ENCODE measurements at regions not wholly inside any gene's neighbourhood (a gene's known extent, or its start where the extent isn't known, plus 50 kb on each side); places are given as distances from the start of the nearest gene placed in this dataset.

- peaks cover 0 to 2% (median 2%) of the 10 kb centered on the region in 3 donors for H3K27me3 Mint-ChIP-seq (ENCODE audit: low read depth in 3 of 3)
- no peak overlapping the region for H3K4me2 ChIP-seq (replicated peaks; ENCODE audit: extremely low read depth, low read length, poor library complexity, severe bottlenecking)
- H3K9me3 ChIP-seq (replicated peaks in 1 of 2; ENCODE audit: control insufficient read depth in 1 of 2, insufficient read depth in 1 of 2, low read length in 2 of 2): no peaks in the 10 kb centered on the region
- H3K4me3 Mint-ChIP-seq: no peak overlapping the region
- no peak overlapping the region for H3K4me3 ChIP-seq (replicated peaks in 1 of 3; ENCODE audit: low read depth in 2 of 3, low read length in 3 of 3)
- TF ChIP-seq CTCF (IDR thresholded peaks at IDR 0.05): no peak
- H3K27ac ChIP-seq (ENCODE audit: low read depth in 1 of 2, low read length in 2 of 2): no peak overlapping the region
- 92% methylated on average over 3 of the region's 5 CpGs for WGBS (ENCODE audit: insufficient coverage)
- H3K4me1 ChIP-seq (ENCODE audit: control insufficient read depth in 1 of 2, insufficient read depth in 2 of 2, low read length in 2 of 2): no peaks in the 10 kb centered on the region
- peaks cover 0 to 2% of the 10 kb centered on the region in 2 donors for H3K27me3 ChIP-seq (ENCODE audit: control insufficient read depth in 2 of 2, insufficient read depth in 2 of 2, low read length in 2 of 2)
- H3K36me3 Mint-ChIP-seq: no peaks in the 10 kb centered on the region
- no peaks in the 10 kb centered on the region for H4K20me1 ChIP-seq (ENCODE audit: insufficient read depth, low read length)
- H3K4me1 Mint-ChIP-seq: no peaks in the 10 kb centered on the region
- no peak overlapping the region for H2AFZ ChIP-seq (ENCODE audit: insufficient read depth, low read depth, low read length, poor library complexity, severe bottlenecking)
- H3K27ac Mint-ChIP-seq: no peak overlapping the region
- intact Hi-C loops (cut with micrococcal nuclease): no loop called here
- no peak overlapping the region for H3K9ac ChIP-seq (ENCODE audit: insufficient read depth, low read length, poor library complexity, severe bottlenecking)
- H3K36me3 ChIP-seq (replicated peaks in 1 of 2; ENCODE audit: control insufficient read depth in 1 of 2, insufficient read depth in 2 of 2, low read length in 2 of 2): no peaks in the 10 kb centered on the region
- no peaks in the 10 kb centered on the region for H3K79me2 ChIP-seq (ENCODE audit: insufficient read depth, low read length)
- no peaks in the 10 kb centered on the region for H3K9me3 Mint-ChIP-seq
- DNase-seq: no peak
Measured at GRCh38 chr1:119314001-119314796, 54.4 kb upstream of the HAO2 start.

GRCh38 chr1:119316870-119317416 is 51.6 kb upstream of the HAO2 start:
- no peak for DNase-seq
- no peak overlapping the region for H3K27ac ChIP-seq (ENCODE audit: low read depth in 1 of 2, low read length in 2 of 2)
- H3K4me3 ChIP-seq (replicated peaks in 1 of 3; ENCODE audit: low read depth in 2 of 3, low read length in 3 of 3): no peak overlapping the region
- WGBS (ENCODE audit: insufficient coverage): 92% methylated on average over 12 of the region's 18 CpGs
- no peaks in the 10 kb centered on the region for H3K27me3 ChIP-seq (ENCODE audit: control insufficient read depth in 2 of 2, insufficient read depth in 2 of 2, low read length in 2 of 2)
- H3K79me2 ChIP-seq (ENCODE audit: insufficient read depth, low read length): no peaks in the 10 kb centered on the region
- no peaks in the 10 kb centered on the region for H3K4me1 ChIP-seq (ENCODE audit: control insufficient read depth in 1 of 2, insufficient read depth in 2 of 2, low read length in 2 of 2)
- H3K4me1 Mint-ChIP-seq: no peaks in the 10 kb centered on the region
- no peak overlapping the region for H3K27ac Mint-ChIP-seq
- H3K36me3 ChIP-seq (replicated peaks in 1 of 2; ENCODE audit: control insufficient read depth in 1 of 2, insufficient read depth in 2 of 2, low read length in 2 of 2): no peaks in the 10 kb centered on the region
- no peak overlapping the region for H3K4me2 ChIP-seq (replicated peaks; ENCODE audit: extremely low read depth, low read length, poor library complexity, severe bottlenecking)
- no peak overlapping the region for H3K4me3 Mint-ChIP-seq
- H3K36me3 Mint-ChIP-seq: no peaks in the 10 kb centered on the region
- no peak for TF ChIP-seq CTCF (IDR thresholded peaks at IDR 0.05)
- H4K20me1 ChIP-seq (ENCODE audit: insufficient read depth, low read length): no peaks in the 10 kb centered on the region
- intact Hi-C loops (cut with micrococcal nuclease): no loop called here
- H3K27me3 Mint-ChIP-seq (ENCODE audit: low read depth in 3 of 3): peaks cover 0 to 2% (median 2%) of the 10 kb centered on the region in 3 donors
- no peak overlapping the region for H3K9ac ChIP-seq (ENCODE audit: insufficient read depth, low read length, poor library complexity, severe bottlenecking)
- no peak overlapping the region for H2AFZ ChIP-seq (ENCODE audit: insufficient read depth, low read depth, low read length, poor library complexity, severe bottlenecking)
- no peaks in the 10 kb centered on the region for H3K9me3 Mint-ChIP-seq
- no peaks in the 10 kb centered on the region for H3K9me3 ChIP-seq (replicated peaks in 1 of 2; ENCODE audit: control insufficient read depth in 1 of 2, insufficient read depth in 1 of 2, low read length in 2 of 2)

Data from CD14-positive monocyte (primary cell).